CD4-positive, alpha-beta T cell treated with Interleukin-1 beta for 1 hour (primary cell): ENCODE measurements at regions not wholly inside any gene's neighbourhood (a gene's known extent, or its start where the extent isn't known, plus 50 kb on each side); places are given as distances from the start of the nearest gene placed in this dataset.

ENCODE experiments used
- DNase-seq, 2 donors: peaks; one replicate each; pipeline ENCODE4 v3.0.0-alpha.2; 2020 to 2022

GRCh38 chr10:89153971-89154370, 53.1 kb downstream of the CH25H start:
- DNase-seq, result no peak

GRCh38 chr10:89153116-89153515, 54.0 kb downstream of the CH25H start:
- DNase-seq, result no peak

- no peak for DNase-seq
Observed at GRCh38 chr10:89151857-89152256, 55.3 kb downstream of the CH25H start.

- DNase-seq, result no peak
Observed at GRCh38 chr10:89148061-89148460, 59.1 kb downstream of the CH25H start.

GRCh38 chr10:89147256-89147655, 59.9 kb downstream of the CH25H start:
- DNase-seq, result no peak

- no peak for DNase-seq
Observed at GRCh38 chr10:89144836-89145235, 62.3 kb downstream of the CH25H start.

GRCh38 chr10:89142590-89142989, 64.5 kb downstream of the CH25H start:
- DNase-seq, result no peak

- DNase-seq, result no peak
Observed at GRCh38 chr10:89138755-89139490, 68.2 kb downstream of the CH25H start.

GRCh38 chr10:89134963-89135362, 72.2 kb downstream of the CH25H start:
- no peak for DNase-seq

- peak; percentile 10 to 42 for DNase-seq
Observed at GRCh38 chr10:89129911-89130310, 77.2 kb downstream of the CH25H start.

GRCh38 chr10:89122433-89123051, 84.6 kb downstream of the CH25H start:
- DNase-seq, result peak in 1 of 2 donors; percentile 26

GRCh38 chr10:89121764-89122020, 85.4 kb downstream of the CH25H start:
- no peak for DNase-seq

GRCh38 chr10:89120931-89121763, 86.0 kb downstream of the CH25H start:
- DNase-seq, result no peak

- no peak for DNase-seq
Observed at GRCh38 chr10:89119651-89120050, 87.5 kb downstream of the CH25H start.

GRCh38 chr10:89118091-89118490, 89.0 kb downstream of the CH25H start:
- no peak for DNase-seq

- no peak for DNase-seq
Observed at GRCh38 chr10:89115876-89116627, 91.1 kb downstream of the CH25H start.

- no peak for DNase-seq
Observed at GRCh38 chr10:89114846-89115625, 92.1 kb downstream of the CH25H start.

GRCh38 chr10:89102735-89103134, 104.4 kb downstream of the CH25H start:
- no peak for DNase-seq

GRCh38 chr10:89101943-89102342, 105.2 kb downstream of the CH25H start:
- no peak for DNase-seq

- no peak for DNase-seq
Observed at GRCh38 chr10:89100680-89101079, 106.4 kb downstream of the CH25H start.

GRCh38 chr10:89097226-89097625, 106.6 kb downstream of the FAS start:
- DNase-seq, result no peak

GRCh38 chr10:89095701-89096391, 105.2 kb downstream of the FAS start:
- no peak for DNase-seq
